ENCODE measurements at regions not wholly inside any gene's neighbourhood (a gene's known extent, or its start where the extent isn't known, plus 50 kb on each side); places are given as distances from the start of the nearest gene placed in this dataset.

- Histone ChIP-seq H3K4me3 (ENCODE audit: low read length, poor library complexity, severe bottlenecking) (no peak overlapping the region), H3K9me2 (replicated peaks; ENCODE audit: low read depth, low read length) (no peaks in the 10 kb centered on the region), H3K9ac (ENCODE audit: low read depth, low read length, poor library complexity, severe bottlenecking) (no peak overlapping the region), H3F3A (ENCODE audit: low read depth) (no peaks in the 10 kb centered on the region), H3K4me1 (ENCODE audit: insufficient read depth, low read length, poor library complexity, severe bottlenecking) (no peaks in the 10 kb centered on the region), H3K4me2 (ENCODE audit: low read depth, low read length, poor library complexity, severe bottlenecking) (no peak overlapping the region), H3K27me3 (ENCODE audit: insufficient read depth, low read length, poor library complexity, severe bottlenecking) (no peaks in the 10 kb centered on the region), H2AFZ (ENCODE audit: low read length) (no peak overlapping the region), H3K9me3 (ENCODE audit: insufficient read depth, low read depth, low read length) (no peaks in the 10 kb centered on the region), H3K79me2 (ENCODE audit: insufficient read depth, low read length) (no peaks in the 10 kb centered on the region), H4K20me1 (ENCODE audit: insufficient read depth, low read length, poor library complexity, severe bottlenecking) (no peaks in the 10 kb centered on the region), H3K36me3 (ENCODE audit: insufficient read depth, low read length) (no peaks in the 10 kb centered on the region)
- TF ChIP-seq EZH2phosphoT487 (IDR thresholded peaks at IDR 0.05; ENCODE audit: borderline replicate concordance) (no peak), CTCF (conservative IDR thresholded peaks at IDR 0.05; ENCODE audit: low read length) (no peak)
Observed at GRCh38 chr19:28968721-28969120, 244.2 kb downstream of the UQCRFS1 start.

DNA sequence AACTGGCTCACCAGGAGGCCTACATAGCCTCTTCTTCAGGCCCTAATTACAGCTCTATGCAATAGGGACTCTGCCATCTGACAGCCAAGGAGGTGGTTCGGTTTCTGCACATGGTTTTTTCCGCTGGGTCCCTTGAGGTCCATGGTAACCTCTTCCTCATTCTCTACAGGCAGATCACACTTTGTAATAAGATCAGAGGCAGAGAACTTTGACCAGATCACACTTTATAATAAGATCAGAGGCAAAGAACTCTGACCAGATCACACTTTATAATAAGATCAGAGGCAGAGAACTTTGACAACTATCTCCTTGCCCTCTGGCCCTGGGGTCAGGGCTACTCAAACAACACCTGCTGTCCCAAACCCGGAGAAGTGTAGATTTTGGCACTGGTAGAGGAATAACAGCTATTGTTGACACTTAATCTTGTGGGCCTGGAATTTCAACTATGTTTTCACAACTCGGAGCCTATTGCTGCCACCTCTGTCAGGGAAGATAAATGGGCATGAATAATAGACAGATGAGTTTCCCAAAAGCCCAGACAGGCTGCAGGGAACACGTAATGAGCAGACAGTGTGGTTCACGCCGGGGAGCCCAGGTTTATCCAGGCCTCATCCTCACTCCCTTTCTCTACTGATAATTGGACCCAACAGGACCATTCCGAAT lies 246.1 kb downstream of the UQCRFS1 start:
- TF ChIP-seq CTCF (conservative IDR thresholded peaks at IDR 0.05; ENCODE audit: low read length) (no peak), EZH2phosphoT487 (IDR thresholded peaks at IDR 0.05; ENCODE audit: borderline replicate concordance) (no peak)
- H3K27me3 ChIP-seq (ENCODE audit: insufficient read depth, low read length, poor library complexity, severe bottlenecking) = no peaks in the 10 kb centered on the region

GRCh38 chr19:28964500-28964899 lies 248.5 kb downstream of the UQCRFS1 start:
- no peaks in the 10 kb centered on the region for H3K27me3 ChIP-seq (ENCODE audit: insufficient read depth, low read length, poor library complexity, severe bottlenecking)
- H3K4me2 ChIP-seq (ENCODE audit: low read depth, low read length, poor library complexity, severe bottlenecking) = no peak overlapping the region
- no peaks in the 10 kb centered on the region for H3K4me1 ChIP-seq (ENCODE audit: insufficient read depth, low read length, poor library complexity, severe bottlenecking)
- no peaks in the 10 kb centered on the region for H3K9me3 ChIP-seq (ENCODE audit: insufficient read depth, low read depth, low read length)
- H3K36me3 ChIP-seq (ENCODE audit: insufficient read depth, low read length) = no peaks in the 10 kb centered on the region
- no peaks in the 10 kb centered on the region for H4K20me1 ChIP-seq (ENCODE audit: insufficient read depth, low read length, poor library complexity, severe bottlenecking)
- no peaks in the 10 kb centered on the region for H3K79me2 ChIP-seq (ENCODE audit: insufficient read depth, low read length)
- H3K4me3 ChIP-seq (ENCODE audit: low read length, poor library complexity, severe bottlenecking) = no peak overlapping the region
- H3F3A ChIP-seq (ENCODE audit: low read depth) = no peaks in the 10 kb centered on the region
- no peaks in the 10 kb centered on the region for H3K9me2 ChIP-seq (replicated peaks; ENCODE audit: low read depth, low read length)
- no peak for TF ChIP-seq EZH2phosphoT487 (IDR thresholded peaks at IDR 0.05; ENCODE audit: borderline replicate concordance)
- TF ChIP-seq CTCF (conservative IDR thresholded peaks at IDR 0.05; ENCODE audit: low read length) = no peak
- H3K9ac ChIP-seq (ENCODE audit: low read depth, low read length, poor library complexity, severe bottlenecking) = no peak overlapping the region
- H2AFZ ChIP-seq (ENCODE audit: low read length) = no peak overlapping the region

More for the DNA sequence above, 246.1 kb downstream of the UQCRFS1 start:
- Histone ChIP-seq H3K79me2 (ENCODE audit: insufficient read depth, low read length) (no peaks in the 10 kb centered on the region), H2AFZ (ENCODE audit: low read length) (no peak overlapping the region), H3F3A (ENCODE audit: low read depth) (no peaks in the 10 kb centered on the region), H3K4me1 (ENCODE audit: insufficient read depth, low read length, poor library complexity, severe bottlenecking) (no peaks in the 10 kb centered on the region), H3K36me3 (ENCODE audit: insufficient read depth, low read length) (no peaks in the 10 kb centered on the region), H3K9me3 (ENCODE audit: insufficient read depth, low read depth, low read length) (no peaks in the 10 kb centered on the region), H3K4me3 (ENCODE audit: low read length, poor library complexity, severe bottlenecking) (no peak overlapping the region), H4K20me1 (ENCODE audit: insufficient read depth, low read length, poor library complexity, severe bottlenecking) (no peaks in the 10 kb centered on the region), H3K9ac (ENCODE audit: low read depth, low read length, poor library complexity, severe bottlenecking) (no peak overlapping the region), H3K4me2 (ENCODE audit: low read depth, low read length, poor library complexity, severe bottlenecking) (no peak overlapping the region), H3K9me2 (replicated peaks; ENCODE audit: low read depth, low read length) (no peaks in the 10 kb centered on the region)

All from Loucy (cell line).